ENCODE measurements at regions not wholly inside any gene's neighbourhood (a gene's known extent, or its start where the extent isn't known, plus 50 kb on each side); places are given as distances from the start of the nearest gene placed in this dataset.
A peak's percentile ranks its signal among the peaks of the same experiment; 100 is the strongest.

DNA sequence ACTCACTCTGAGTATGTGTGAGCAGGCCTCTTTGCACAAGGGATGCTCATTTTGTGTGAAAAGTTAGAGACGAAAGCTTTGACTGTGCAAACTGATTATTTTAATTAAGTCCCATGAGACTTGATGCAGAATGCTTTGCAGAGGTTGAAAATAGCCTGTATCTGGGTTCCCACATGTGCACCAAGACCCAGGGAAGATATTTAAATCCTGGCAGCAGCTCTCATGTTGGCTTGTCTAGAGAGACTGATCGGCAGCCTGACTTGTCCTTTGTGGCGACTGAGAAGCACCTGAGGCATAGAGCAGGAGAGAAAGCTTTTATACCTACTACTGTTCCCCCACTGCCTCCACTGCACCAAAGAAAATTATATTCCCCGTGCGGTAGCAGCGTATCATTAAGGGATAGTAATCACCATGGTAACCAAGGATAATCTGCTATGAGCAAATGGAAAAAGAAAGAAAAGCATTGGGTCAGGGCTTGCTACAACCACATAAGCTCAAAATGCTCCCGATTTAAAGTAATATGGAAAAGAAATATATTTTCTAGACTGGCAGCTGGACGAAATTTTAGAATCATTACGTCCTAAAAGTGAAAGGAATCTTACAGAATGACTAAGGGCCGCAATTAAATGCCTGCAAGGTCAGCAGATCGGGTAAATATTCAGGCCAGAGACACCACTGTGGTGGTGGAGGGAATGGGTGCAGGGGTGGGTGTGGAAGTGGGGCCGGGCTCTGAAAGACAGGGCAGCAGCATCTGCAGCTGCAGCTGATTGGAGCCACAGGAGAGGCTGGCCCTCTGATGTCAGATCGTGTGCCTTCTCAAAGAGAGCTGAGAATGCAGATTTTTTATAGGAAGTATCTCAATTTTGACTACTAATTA, 135.3 kb upstream of the EPB41L4A start:
- Histone ChIP-seq H3K9ac (ENCODE audit: insufficient read depth in 1 of 2, low read depth in 2 of 2, low read length in 2 of 2) (no peak overlapping the region), H3K79me2 (ENCODE audit: control insufficient read depth, insufficient read depth, low read length) (no peaks in the 10 kb centered on the region), H3K9me3 (replicated peaks; ENCODE audit: control insufficient read depth, insufficient read depth, low read depth, low read length) (no peaks in the 10 kb centered on the region), H4K20me1 (replicated peaks; ENCODE audit: control insufficient read depth, insufficient read depth, low read length) (no peaks in the 10 kb centered on the region), H3K27ac (ENCODE audit: extremely low read depth, low read depth, low read length) (no peak overlapping the region), H3K4me3 (no peak overlapping the region), H2AFZ (ENCODE audit: low read depth, low read length) (no peak overlapping the region), H3K4me2 (ENCODE audit: insufficient read depth, low read length) (no peak overlapping the region), H3K9me1 (ENCODE audit: control insufficient read depth, insufficient read depth, low read length) (no peaks in the 10 kb centered on the region), H3K36me3 (ENCODE audit: control insufficient read depth, insufficient read depth, low read length) (no peaks in the 10 kb centered on the region), H3K4me1 (replicated peaks in 1 of 2; ENCODE audit: control insufficient read depth in 2 of 2, insufficient read depth in 2 of 2, low read length in 2 of 2) (peaks cover 3 to 12% of the 10 kb centered on the region in 2 experiments), H3K27me3 (ENCODE audit: control insufficient read depth in 2 of 2, insufficient read depth in 2 of 2, low read length in 2 of 2) (peaks cover 0 to 5% of the 10 kb centered on the region in 2 experiments; a peak in 1 of 5 replicates)
- intact Hi-C loops (cut with micrococcal nuclease) (loop anchor here (5.0 to 10.0 kb wide), 4 partner anchors 110 to 1050 kb away; partner anchors contain the start of gene DCP2), in situ Hi-C loops (cut with MboI) (loop anchor here (5.0 kb wide), 1 partner anchor 198 kb away; no protein-coding TSS in a partner anchor)
- 21% methylated on average over 13 of the region's 13 CpGs for WGBS (ENCODE audit: insufficient coverage, low coverage, missing lambda C conversion rate)
- no peak for TF ChIP-seq ZBTB1 (CRISPR knock-in tag; IDR thresholded peaks at IDR 0.05; ENCODE audit: borderline replicate concordance, low read depth)
- TF ChIP-seq MCM2 (IDR thresholded peaks at IDR 0.05; ENCODE audit: low read depth) = no peak
- TF ChIP-seq RFX1 (IDR thresholded peaks at IDR 0.05) = peak; percentile 66
- BruUV-seq (replicated peaks) = no TSS peak
- ChIA-PET CTCF (ENCODE audit: low intra/inter-chr PET ratio) (interaction anchor here (0.7 kb wide), 1 partner anchor 204 kb away, joined by 3 read pairs; no protein-coding TSS in a partner anchor), POLR2A (interaction anchor here (0.5 to 1.3 kb wide), 3 partner anchors 10 to 153 kb away, joined by 3 to 6 read pairs (median 3); no protein-coding TSS in a partner anchor)
- FAIRE-seq (no peak), ATAC-seq (no peak), DNase-seq (ENCODE audit: extremely low read depth in 1 of 4, low spot score in 3 of 4) (no peak)

DNA sequence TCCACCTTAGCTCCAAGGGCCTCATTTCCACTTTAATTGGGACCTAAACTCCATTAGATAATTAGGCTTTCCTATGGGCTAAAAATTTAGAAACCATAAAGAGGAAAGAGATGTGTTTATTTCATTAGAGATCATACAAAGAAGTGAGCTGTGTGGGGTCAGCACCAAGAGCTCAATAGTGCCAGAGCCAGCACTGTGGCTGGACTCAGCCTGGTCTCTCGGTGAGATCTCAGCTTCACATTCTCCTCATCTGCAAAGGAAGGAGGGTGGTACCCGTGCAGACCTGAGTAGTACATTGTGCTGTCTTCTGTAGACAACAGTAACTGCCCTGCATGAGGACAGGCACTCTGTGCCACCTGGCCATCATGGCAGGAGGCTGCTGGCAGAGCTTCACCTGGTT, 136.1 kb upstream of the EPB41L4A start:
- Histone ChIP-seq H4K20me1 (replicated peaks; ENCODE audit: control insufficient read depth, insufficient read depth, low read length) (no peaks in the 10 kb centered on the region), H3K4me3 (no peak overlapping the region), H3K79me2 (ENCODE audit: control insufficient read depth, insufficient read depth, low read length) (no peaks in the 10 kb centered on the region), H3K27ac (ENCODE audit: extremely low read depth, low read depth, low read length) (no peak overlapping the region), H3K4me1 (replicated peaks in 1 of 2; ENCODE audit: control insufficient read depth in 2 of 2, insufficient read depth in 2 of 2, low read length in 2 of 2) (peaks cover 0 to 4% of the 10 kb centered on the region in 2 experiments; a peak in 2 of 5 replicates), H3K4me2 (ENCODE audit: insufficient read depth, low read length) (no peak overlapping the region), H3K9me1 (ENCODE audit: control insufficient read depth, insufficient read depth, low read length) (no peaks in the 10 kb centered on the region), H3K36me3 (ENCODE audit: control insufficient read depth, insufficient read depth, low read length) (no peaks in the 10 kb centered on the region), H2AFZ (ENCODE audit: low read depth, low read length) (no peak overlapping the region), H3K9ac (ENCODE audit: insufficient read depth in 1 of 2, low read depth in 2 of 2, low read length in 2 of 2) (no peak overlapping the region), H3K9me3 (replicated peaks; ENCODE audit: control insufficient read depth, insufficient read depth, low read depth, low read length) (no peaks in the 10 kb centered on the region), H3K27me3 (ENCODE audit: control insufficient read depth in 2 of 2, insufficient read depth in 2 of 2, low read length in 2 of 2) (peaks cover 0 to 5% of the 10 kb centered on the region in 2 experiments; a peak in 1 of 5 replicates)
- no peak for FAIRE-seq
- CTCF ChIA-PET (ENCODE audit: low intra/inter-chr PET ratio) = interaction anchor here (0.7 kb wide), 1 partner anchor 203 kb away, joined by 3 read pairs; no protein-coding TSS in a partner anchor
- in situ Hi-C loops (cut with MboI) (no loop called here), intact Hi-C loops (cut with micrococcal nuclease) (loop anchor here (10.0 kb wide), 3 partner anchors 110 to 1050 kb away; partner anchors contain the start of gene DCP2)
- POLR2A ChIA-PET = interaction anchor here (0.5 to 1.3 kb wide), 3 partner anchors 11 to 152 kb away, joined by 3 to 6 read pairs (median 3); no protein-coding TSS in a partner anchor
- no TSS peak for BruUV-seq (replicated peaks)
- DNase-seq (ENCODE audit: extremely low read depth in 1 of 4, low spot score in 3 of 4) = no peak
- WGBS (ENCODE audit: insufficient coverage, low coverage, missing lambda C conversion rate) = 0% methylated on average over 2 of the region's 2 CpGs
- no peak for ATAC-seq
- TF ChIP-seq CHD4 (IDR thresholded peaks at IDR 0.05; ENCODE audit: insufficient read depth, insufficient replicate concordance, low read depth, low read length, poor library complexity, severe bottlenecking) (no peak), FOXP1 (CRISPR knock-in tag; IDR thresholded peaks at IDR 0.05) (no peak), ELF1 (tag; IDR thresholded peaks at IDR 0.05) (no peak)
- TF ChIP-seq, protein P1, sequence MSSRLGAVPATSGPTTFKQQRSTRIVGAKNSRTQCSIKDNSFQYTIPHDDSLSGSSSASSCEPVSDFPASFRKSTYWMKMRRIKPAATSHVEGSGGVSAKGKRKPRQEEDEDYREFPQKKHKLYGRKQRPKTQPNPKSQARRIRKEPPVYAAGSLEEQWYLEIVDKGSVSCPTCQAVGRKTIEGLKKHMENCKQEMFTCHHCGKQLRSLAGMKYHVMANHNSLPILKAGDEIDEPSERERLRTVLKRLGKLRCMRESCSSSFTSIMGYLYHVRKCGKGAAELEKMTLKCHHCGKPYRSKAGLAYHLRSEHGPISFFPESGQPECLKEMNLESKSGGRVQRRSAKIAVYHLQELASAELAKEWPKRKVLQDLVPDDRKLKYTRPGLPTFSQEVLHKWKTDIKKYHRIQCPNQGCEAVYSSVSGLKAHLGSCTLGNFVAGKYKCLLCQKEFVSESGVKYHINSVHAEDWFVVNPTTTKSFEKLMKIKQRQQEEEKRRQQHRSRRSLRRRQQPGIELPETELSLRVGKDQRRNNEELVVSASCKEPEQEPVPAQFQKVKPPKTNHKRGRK (tag; IDR thresholded peaks at IDR 0.05) = no peak
- TF ChIP-seq, protein P2, sequence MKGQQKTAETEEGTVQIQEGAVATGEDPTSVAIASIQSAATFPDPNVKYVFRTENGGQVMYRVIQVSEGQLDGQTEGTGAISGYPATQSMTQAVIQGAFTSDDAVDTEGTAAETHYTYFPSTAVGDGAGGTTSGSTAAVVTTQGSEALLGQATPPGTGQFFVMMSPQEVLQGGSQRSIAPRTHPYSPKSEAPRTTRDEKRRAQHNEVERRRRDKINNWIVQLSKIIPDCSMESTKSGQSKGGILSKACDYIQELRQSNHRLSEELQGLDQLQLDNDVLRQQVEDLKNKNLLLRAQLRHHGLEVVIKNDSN (CRISPR knock-in tag; IDR thresholded peaks at IDR 0.05) = no peak
